ENCODE measurements at regions not wholly inside any gene's neighbourhood (a gene's known extent, or its start where the extent isn't known, plus 50 kb on each side); places are given as distances from the start of the nearest gene placed in this dataset.

DNA sequence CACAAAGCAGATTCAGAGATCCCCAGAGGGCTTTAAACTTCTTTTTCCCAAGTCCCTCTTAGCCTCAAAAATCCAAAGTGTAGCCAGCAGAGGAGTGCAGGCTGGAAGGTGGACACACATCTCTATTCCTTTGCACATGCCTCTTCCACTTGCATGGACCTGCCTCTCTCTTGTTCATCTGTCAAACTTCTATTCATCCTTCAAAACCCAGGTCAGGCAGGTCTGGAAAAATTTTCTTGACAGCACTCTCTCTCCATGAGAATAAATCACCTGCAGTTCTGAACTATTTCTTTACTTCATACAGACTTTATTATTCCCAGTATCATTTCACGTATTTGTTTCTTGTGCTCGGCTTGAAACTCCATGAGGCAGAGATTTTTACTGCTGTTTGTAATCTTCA, 127.5 kb downstream of the SS18 start:
- DNase-seq, result no peak

DNA sequence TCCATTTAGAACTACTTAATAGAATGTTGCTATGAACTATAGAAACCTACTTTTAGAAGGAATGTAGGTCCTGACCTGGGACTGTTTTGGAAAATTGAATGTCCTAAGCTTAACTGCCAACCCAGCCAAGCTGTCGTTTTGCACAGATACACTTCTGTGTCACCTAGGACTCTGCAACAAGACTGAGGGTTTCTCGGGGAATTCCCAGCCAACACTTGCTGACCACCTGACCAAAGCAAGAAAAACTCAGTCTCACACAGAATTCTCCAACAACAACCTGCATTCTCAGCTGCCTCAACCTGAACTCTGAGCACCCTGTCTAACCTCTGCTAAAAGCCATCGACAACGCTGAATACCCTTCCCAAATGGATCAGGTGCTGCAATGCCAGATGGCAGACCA, 128.2 kb downstream of the SS18 start:
- DNase-seq, result no peak

DNA sequence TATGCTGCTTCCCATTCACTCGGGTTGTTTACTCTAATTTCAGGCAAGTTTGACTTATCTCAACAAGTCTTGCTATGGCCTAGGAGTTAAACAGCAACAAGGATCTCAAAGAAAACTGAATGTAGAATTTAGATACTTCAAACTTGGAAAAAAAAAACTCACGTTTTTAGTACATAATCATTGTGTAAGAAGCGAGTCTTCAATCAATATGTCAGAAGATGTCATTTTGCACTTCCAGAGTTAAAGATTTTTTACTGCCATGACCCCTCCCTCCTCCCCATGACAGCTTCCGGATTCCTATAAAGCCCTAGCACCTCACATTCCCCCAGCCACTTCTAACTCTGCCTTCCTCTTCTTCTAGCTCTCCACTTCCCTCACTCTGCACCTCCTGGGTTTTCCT, 133.4 kb downstream of the SS18 start:
- no peak for DNase-seq

DNA sequence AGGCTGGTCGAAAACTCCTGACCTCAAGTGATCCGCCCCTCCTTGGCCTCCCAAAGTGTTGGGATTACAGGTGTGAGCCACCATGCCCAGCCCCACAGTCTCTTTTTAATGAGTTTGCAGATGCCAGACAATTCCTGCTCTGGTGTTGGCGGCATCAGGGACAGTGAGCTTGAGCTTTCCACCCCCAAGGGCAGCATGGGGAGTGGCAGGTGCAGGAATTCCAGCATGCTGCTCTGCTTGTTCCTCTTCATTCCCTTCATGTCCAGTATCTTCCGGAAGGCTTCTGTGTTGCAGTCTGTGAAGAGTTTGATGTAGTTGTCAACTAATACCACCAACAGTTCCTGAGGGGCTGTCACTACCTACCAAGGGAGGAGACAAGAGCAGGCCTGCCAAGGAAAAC, 137.3 kb downstream of the SS18 start:
- no peak for DNase-seq

DNA sequence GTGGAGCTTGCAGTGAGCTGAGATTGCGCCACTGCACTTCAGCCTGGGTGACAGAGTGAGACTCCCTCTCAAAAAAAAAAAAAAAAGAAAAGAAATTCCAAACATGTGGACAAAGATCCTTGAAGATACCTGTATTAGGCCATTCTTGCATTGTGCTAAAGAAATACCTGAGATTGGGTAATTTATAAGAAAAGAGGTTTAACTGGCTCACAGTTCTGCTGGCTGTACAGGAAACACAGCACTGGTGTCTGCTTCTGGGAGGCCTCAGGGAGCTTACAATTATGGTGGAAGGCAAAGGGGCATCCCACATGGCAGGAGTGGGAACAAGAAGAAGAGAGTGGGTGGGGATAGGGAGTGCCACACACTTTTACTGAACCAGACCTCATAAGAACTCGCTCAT, 140.1 kb downstream of the SS18 start:
- DNase-seq, result no peak

DNA sequence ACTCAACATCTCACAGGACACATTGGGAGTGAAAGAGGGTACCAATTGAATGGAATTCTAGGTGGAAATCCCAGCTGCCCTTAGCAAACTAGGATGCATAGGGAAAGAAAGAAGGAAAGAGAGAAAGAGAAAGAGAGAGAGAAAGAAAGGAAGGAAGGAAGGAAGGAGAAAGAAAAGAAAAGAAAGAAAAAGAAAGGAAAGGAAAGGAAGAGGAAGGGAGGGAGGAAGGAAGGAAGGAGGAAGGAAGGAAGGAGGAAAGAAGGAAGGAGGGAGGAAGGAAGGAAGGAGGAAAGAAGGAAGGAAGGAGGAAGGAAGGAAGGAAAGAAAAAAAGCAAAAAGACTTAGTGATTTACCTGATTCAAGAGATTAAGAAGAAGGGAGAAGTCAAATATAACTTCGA, 143.9 kb downstream of the SS18 start:
- no peak for DNase-seq

DNA sequence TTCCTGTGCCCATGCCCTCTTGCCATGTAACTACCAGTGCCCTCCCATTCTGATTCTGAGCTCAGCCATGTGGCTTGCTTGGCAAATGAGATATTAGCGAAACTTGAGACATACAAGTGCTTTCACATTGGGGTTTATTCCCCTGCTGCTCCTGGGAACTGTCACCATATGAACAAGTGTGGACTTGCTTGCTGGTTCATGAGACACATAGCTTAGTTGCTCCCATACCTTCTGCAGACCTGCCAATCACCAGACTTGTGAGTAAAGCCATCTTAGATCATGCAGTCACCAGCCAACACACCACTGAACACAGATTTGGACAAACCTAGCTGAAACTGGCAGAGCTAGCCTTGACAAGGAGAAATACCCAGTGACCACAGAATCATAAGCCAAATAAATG, 155.1 kb downstream of the SS18 start:
- DNase-seq, result no peak

DNA sequence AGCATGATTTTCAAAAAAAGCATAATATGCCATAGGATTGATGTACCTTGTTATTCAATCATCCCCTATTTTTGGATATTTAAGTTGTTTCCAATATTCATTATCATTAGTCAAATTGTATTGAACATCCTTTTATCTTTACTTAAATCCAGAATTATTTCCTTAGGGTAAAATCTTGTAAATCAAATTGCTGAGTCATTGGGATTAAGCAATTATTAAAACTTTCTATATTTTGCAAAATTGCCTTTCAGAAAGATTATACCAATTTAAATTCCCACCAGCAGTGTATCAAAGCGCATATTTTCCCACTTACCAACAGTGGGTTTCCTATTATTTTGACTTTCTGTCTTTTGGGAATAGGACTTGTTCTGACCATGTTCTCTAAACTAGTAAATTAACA, 159.3 kb downstream of the SS18 start:
- DNase-seq, result no peak

DNA sequence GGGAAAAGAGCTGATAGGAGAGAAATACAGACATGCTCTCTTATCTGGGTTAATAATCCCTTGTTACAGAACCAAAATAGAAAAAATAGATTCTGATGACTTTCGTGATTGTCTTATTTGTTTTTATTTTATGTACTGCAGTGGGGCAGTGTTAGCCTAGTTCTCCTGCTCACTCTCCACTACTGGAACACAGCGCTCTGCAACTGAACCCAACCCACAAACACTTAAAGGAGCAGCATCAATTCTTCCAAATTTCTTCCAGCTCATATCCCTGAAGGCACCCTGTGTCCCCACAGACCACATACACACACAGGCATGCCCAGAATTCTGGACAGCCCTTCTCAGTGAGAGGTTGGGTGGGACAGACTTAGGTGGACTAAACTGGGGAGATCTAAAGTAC, 160.6 kb downstream of the SS18 start:
- DNase-seq, result no peak

DNA sequence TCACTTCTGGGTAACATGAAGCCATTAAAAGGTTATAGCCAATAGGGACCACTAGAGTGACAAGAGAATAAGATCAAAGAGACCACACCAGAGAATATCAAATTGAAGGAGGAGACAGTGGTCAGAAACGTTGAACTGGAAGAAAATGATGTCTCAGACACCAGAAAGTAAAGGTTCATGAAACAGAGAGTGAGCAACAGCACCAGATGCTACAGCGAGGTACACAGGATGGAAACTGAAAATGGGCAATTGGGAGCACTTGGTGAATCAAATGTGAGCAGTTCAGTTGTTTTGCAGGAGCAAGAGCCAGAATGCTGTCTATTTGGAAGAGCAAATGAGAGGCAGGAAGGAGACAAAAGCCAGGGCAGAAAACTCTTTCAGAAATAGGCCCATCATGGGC, 162.6 kb downstream of the SS18 start:
- no peak for DNase-seq

DNA sequence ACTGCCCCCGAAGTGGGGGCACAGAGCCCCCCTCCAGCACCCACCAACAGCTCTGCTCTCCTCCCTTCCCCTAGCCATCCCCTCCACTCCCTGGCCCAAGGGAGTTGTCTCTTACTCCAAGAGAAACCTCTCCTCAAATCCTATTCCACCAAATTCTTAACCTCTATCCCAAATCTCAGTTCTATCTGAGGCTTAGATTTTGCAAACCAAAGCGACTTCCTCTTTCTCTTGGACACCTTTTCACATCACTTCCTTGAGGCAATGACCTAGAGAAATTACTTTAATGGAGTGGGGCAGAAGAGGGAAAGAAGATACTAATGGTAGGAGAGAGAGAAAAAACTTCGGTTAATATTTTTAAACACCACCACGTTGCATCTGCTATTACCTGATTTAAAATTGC, 167.2 kb downstream of the SS18 start:
- no peak for DNase-seq

DNA sequence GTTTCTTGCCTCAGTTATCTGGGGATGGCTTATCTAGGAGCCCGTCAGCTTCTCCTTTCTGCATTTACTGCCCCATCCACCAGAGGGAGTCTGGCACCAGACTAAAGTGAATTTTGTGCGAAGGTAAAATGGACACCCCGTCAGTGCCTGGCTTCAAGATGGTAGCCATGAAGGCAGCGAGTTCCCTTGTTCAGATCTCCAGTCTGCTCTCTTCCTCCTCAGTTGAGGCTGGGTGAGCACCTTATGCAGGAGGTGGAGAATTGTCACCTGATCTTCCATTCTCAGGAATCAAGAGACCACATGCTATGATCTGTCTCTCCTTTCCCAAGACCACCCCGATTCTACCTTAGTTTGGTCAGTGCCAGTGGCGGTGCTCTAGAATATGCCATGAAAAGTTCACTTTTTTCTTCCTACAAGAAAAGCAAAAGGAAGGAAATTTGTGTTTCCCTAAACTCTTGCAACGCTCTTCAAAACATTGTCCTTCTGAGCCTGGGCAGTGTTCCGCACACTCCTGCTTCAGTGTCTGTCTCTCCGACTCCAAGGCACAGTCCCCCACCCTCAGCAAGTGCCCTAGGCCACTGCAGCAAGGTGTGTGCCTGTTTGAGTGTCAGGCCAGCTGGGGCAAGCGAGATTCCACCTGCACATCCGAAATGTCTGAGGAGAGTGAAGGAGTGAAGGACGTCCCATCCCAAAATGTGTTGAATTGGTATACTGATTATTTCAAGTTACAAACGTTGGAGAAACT, 168.6 kb downstream of the SS18 start:
- no peak for DNase-seq

DNA sequence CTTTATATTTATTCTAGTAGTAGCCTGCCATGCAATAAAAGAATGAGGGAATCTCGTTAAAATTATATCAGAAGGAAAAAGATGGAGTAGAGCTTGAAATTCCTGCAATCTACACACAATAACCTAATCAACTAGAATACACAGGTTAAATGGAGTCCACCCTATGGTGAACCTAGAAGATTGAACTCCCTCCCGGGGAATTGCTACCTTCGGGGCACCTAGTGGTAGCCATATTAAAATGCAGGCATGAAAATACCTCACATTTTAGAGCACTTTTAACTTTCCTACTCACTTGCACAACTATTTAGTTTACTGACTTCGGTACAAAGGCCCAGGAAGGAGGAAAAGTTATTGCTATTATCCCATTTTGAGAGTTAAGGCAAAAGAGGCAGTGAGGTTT, 174.5 kb downstream of the SS18 start:
- no peak for DNase-seq

DNA sequence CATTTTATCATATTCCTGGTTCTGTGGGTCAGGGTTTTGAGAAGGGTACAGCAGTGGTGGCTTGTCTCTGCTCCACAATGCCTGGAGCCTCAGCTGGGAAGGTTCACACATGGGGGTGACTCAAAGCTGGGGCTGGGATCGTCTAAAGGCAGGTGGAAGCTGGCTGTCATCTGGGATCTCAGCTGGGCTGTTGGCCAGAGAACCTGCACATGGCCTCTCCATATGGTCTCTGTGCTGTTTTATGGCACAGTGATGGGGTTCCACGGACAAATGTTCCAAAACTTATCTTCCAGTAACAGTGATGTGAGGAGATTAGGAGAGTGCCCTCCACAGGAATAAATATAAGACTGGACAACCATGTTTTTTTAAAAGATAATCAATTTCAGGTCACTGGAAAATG, 191.4 kb downstream of the SS18 start:
- DNase-seq, result no peak

DNA sequence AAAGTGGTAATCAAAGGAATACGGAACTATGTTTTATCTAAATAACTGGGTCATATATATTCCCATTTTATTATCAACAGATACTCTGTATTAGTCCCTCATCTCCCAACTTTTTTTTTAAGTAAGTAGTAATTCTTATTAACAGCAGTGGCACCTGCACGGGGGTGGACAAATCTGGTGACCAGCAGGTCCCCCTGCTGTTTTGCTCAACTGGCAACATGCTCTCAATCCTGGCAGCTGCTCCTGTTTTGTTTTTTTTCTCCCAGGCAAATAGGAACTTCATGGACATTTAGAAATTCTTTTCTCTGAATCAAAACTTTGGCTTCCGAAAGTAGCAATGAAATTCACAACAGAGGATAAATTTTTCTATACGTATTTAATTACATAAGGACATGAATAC, 193.5 kb downstream of the SS18 start:
- no peak for DNase-seq

DNA sequence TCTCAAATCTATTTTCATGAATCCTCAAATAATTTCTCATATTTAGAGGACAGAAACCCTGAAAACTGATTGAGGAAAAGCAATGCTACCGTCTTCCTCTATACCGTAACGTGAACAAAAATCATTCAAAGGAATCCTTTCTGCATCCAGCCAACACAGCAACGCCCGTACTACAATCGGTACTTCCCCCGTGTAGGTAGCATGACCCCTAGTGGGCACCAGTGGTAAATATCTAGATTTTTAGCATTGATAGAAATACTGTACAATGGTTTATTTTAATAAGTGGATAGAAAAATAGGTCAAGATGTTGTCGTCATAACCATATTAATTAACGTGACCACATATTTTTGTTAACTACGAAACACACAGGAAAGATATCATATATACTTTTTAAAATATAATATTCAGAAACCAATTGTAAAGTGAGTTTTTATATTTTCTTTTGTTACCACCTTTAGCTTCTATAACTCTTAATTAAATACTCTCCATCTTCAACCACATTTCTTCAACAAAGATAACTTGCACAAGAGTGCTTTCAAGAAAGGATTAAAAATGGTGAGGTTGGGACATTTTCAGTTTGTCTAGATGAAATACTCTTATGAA, 194.1 kb downstream of the SS18 start:
- DNase-seq, result peak; percentile 17

DNA sequence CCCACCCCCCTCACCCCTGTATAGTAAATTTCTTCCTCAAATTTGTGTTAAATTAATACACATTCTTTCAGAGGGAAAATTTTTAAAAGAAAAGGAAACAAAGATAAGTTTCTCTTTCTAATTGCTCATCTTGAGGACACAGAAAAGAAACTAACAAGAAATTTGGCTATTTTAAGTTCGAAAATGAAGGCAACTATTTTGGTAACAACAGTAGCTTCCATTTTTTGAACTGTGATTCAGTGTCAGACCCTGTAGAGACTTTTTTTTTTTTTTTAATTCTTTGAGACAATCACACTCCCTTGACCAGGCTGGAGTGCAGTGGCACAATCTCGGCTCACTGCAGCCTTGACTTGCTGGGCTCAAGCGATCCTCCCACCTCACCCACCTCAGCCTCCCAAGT, 194.9 kb downstream of the SS18 start:
- no peak for DNase-seq

DNA sequence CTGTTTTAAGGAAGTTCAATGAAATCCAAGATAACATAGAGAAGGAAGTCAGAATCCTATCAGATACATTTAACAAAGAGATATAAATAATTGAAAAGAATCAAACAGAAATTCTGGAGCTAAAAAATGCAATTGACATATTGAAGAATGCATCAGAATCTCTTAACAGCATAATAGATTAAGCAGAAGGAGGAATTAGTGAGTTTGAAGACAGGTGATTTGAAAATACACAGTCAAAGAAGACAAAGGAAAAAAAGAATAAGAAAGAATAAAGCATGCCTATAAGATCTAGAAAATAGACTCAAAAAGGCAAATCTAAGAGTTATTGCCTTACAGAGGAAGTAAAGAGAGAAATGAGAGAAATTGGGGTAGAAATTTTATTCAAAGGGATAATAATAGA, 204.1 kb downstream of the SS18 start:
- DNase-seq, result no peak

DNA sequence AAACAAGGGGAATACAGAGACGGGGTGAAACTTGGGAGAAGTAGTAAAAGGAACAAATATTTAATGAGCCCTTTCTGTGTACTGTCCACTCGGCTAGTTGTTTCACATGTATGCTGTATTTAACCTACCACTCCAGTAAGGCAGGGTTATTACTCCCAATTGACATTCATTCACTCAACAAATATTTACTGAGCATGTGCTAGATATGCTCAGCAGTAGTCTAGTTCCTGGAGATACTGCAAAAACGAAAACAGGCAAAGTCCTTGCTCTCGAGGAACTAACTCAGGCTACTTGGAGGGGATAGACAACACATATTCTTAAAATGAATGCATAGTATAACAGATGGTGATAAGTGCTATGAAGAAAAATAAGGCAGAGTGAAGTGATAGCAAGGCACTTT, 207.3 kb downstream of the SS18 start:
- DNase-seq, result no peak

DNA sequence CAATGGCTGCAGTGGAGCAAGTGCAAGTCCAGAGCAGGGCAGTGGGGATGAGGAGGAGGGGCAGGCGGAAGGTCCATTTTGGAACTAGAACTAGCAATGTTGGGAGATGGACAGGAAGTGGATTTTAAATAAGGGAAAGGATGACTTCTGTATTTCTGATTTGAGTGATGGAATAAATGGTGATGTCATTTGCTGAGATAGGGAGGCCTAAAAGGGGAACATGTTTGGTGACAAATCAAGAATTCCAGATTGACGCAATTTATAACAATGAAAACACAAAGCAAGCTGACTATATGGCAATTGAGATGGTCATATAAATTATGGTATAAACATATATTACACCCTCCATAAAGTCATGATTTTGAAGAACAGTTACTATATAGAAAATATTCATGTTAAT, 209.3 kb downstream of the SS18 start:
- DNase-seq, result no peak

DNA sequence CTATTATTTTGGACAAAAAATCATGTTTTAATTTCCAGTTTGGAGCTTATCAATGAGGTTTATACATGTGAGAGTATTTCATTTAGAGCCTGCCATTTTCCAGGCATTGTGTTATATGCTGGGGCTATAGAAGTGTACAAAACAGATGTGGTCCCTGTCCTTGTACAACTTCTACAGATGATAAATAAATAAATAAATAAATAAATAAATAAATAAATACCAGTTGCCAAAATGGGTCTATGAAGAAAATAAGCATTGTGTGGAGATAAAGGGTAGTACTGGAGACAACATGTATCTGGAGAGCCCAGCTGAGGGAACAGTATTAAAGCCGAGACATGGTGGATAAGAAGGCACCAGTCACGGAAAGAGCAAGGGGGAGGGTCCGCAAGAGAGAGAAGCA, 210.0 kb downstream of the SS18 start:
- no peak for DNase-seq

DNA sequence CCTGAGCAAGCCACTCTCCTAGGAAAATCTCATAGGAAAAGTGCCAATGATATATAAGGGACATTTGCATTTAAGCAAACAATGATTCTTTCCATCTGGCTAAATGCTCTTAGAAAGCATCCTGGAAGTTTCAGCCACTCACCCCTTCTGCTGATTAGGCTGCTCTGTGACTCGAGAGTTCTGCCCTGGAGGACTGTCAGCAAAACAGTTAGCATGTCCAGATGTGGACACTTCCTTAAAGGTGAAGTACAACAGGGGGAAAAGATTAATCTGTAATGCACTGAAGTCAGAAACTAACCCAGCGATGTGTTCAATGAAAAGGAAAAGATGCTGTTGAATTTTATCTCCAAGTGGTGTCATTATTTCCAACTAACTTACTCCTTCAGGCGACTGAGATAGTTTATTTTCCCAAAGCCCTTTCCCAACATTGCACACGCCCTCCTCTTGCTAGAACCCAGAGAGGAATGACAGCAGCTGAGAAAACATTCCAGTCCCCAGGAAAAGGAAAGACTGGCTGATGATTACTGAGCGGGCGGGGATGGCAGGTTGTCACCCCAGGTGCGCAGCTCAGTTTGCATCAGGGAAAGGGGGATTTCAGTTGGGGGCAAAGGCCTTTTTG, 214.0 kb downstream of the SS18 start:
- DNase-seq, result no peak

DNA sequence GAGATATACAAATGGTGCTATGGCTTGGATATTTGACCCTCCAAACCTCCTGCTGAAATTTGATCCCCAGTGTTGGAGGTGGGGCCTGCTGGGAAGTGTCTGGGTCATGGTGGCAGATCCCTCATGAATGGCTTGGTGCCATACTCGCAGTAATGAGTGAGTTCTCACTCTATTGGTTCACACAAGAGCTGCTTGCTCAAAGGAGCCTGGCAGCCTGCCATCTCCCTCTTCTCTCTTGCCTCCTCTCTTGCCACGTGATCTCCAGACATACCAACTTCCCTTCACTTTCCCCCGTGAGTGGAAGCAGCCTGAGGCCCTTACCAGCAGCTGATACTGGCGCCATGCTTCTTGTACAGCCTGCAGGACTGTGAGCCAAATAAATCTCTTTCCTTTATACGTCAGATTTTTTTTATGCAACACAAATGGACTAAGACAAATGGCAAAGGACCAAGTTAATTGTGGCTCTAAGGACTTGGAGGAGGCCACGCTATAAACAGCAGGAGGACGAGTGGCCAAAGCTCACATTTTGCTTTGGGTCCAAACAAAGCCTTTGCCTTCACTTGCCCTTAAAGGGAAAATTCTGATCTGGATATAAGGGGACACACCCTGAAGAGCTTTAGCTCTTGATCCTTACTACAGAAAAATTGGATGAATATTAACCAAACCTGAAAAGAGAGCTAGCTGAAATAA, 214.7 kb downstream of the SS18 start:
- no peak for DNase-seq

DNA sequence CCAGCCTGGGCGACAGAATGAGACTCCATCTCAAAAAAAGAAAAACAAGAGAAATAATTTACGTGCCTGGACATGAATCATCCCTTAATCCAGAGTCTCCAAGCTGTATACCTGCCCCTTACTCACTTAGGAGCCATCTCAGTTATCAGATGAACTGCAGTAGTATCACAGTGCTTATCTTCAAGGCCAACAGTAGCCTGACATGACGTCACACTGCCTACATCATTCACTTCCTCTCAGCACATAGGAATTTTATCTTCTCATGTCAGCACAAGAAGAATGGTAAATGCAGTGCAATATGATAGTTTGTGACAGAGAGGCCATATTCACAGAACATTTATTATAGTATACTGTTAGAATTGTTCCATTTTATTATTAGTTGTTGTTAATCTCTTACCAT, 216.6 kb downstream of the SS18 start:
- DNase-seq, result no peak

Data from NCI-H1694 treated with DMSO at 0.1 percent for 48 hours (cell line).